ENCODE measurements at regions not wholly inside any gene's neighbourhood (a gene's known extent, or its start where the extent isn't known, plus 50 kb on each side); places are given as distances from the start of the nearest gene placed in this dataset.

DNA sequence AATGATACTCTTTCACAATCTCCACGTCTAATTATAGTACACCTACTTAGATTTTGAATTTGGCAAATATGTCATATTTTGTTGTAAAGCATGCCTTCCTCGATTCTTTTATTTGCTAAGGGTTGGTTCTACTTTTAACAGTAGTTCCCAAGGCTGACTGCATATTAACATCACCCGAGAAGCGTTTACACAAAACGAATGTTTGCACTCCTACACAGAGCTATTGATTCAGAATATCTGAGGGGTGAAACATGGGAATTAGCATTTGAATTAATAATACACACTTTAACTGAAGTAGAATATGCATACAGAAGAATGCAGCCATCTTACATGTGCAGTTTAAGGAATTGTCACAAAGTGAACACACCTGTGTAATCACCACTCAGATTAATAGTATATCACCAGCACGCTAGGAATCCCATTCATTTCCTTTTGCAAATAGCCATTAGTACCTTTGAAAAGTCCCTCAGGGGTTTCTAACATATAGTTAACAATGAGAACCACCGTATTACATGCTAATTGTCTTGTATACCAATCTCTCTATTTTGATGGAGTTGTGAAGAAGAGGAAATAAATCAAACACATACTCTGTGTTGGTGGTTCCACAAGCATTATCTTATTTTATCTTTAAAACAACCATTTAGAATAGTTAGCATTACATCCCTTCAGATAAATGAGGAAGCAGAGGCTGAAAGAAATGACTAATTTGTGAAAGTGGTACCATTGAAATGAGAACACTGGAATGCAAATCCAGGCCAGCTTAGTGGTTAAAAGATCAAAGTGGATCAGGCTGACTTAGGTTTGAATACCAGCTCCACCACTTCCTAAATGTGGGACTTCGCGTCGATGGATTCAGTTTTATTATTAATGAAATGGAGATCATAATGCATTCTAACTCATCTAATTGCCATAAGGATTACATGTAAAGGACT lies 317.6 kb downstream of the HDGFL1 start:
- H3K27ac Mint-ChIP-seq (ENCODE audit: unreplicated experiment): no peak overlapping the region
- TF ChIP-seq CTCF (IDR thresholded peaks at IDR 0.05; ENCODE audit: partially characterized antibody, unreplicated experiment): no peak
- no peaks in the 10 kb centered on the region for H3K36me3 Mint-ChIP-seq (ENCODE audit: unreplicated experiment)

DNA sequence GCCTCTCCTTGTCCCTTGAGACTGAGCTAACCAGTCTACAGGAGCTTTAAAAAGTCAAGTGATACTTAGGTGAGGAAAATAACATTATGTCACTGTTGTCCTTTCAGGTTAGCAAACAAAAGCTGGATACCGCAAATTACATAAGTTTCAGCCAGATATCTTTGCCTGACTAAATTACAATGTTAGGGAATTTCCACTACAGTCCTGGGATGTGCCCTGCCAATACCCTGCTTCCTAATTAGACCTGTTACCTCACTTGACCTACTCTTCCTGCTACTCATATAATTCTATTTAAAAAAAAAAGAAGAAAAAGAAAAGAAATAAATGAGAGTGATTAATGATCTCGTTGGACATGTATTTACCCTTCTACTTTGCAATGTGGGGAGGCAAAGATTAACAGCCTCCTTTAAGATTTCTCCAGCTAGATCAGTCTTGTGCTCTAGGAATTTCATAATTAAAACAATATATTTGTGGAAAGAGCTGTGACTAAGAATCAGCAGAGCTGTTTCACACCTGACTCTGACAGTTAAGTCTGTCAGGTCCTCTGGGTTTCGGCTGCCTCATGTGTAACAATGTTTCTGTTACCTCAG lies 318.9 kb downstream of the HDGFL1 start:
- no peaks in the 10 kb centered on the region for H3K9me3 Mint-ChIP-seq (ENCODE audit: unreplicated experiment)
- H3K27me3 Mint-ChIP-seq (ENCODE audit: unreplicated experiment): no peaks in the 10 kb centered on the region
- no peak for TF ChIP-seq CTCF (IDR thresholded peaks at IDR 0.05; ENCODE audit: partially characterized antibody, unreplicated experiment)
- no peaks in the 10 kb centered on the region for H3K36me3 Mint-ChIP-seq (ENCODE audit: unreplicated experiment)
- no peaks in the 10 kb centered on the region for H3K4me1 Mint-ChIP-seq (ENCODE audit: low read depth, unreplicated experiment)
- no peak for DNase-seq
- no peak overlapping the region for H3K4me3 Mint-ChIP-seq (ENCODE audit: unreplicated experiment)
- H3K27ac Mint-ChIP-seq (ENCODE audit: unreplicated experiment): no peak overlapping the region

More for the DNA sequence above, 317.6 kb downstream of the HDGFL1 start:
- DNase-seq: no peak
- H3K9me3 Mint-ChIP-seq (ENCODE audit: unreplicated experiment): no peaks in the 10 kb centered on the region
- no peak overlapping the region for H3K4me3 Mint-ChIP-seq (ENCODE audit: unreplicated experiment)
- no peaks in the 10 kb centered on the region for H3K4me1 Mint-ChIP-seq (ENCODE audit: low read depth, unreplicated experiment)
- no peaks in the 10 kb centered on the region for H3K27me3 Mint-ChIP-seq (ENCODE audit: unreplicated experiment)

DNA sequence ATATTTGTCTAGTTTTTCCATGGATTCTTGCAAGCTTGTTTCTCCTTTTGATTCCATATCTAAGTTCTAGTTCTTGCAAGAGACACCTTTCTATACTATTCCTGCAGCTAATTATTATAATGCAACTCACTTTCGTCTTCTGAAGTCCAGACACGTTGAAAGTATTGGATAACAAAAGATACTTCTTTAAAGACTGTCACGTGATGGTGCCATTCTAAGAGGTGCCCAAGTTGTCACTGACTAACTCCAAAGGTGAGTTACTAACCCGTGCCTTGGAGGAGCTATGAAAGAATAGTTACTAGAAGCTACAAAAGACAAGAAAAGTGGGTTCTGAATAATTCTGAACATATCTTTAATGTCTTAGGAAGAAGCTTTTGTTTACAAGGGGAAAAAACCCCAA lies 322.6 kb downstream of the HDGFL1 start:
- Mint-ChIP-seq H3K9me3 (ENCODE audit: unreplicated experiment) (no peaks in the 10 kb centered on the region), H3K4me3 (ENCODE audit: unreplicated experiment) (no peak overlapping the region), H3K36me3 (ENCODE audit: unreplicated experiment) (no peaks in the 10 kb centered on the region), H3K27me3 (ENCODE audit: unreplicated experiment) (no peaks in the 10 kb centered on the region), H3K4me1 (ENCODE audit: low read depth, unreplicated experiment) (no peaks in the 10 kb centered on the region), H3K27ac (ENCODE audit: unreplicated experiment) (no peak overlapping the region)
- DNase-seq: no peak
- no peak for TF ChIP-seq CTCF (IDR thresholded peaks at IDR 0.05; ENCODE audit: partially characterized antibody, unreplicated experiment)

DNA sequence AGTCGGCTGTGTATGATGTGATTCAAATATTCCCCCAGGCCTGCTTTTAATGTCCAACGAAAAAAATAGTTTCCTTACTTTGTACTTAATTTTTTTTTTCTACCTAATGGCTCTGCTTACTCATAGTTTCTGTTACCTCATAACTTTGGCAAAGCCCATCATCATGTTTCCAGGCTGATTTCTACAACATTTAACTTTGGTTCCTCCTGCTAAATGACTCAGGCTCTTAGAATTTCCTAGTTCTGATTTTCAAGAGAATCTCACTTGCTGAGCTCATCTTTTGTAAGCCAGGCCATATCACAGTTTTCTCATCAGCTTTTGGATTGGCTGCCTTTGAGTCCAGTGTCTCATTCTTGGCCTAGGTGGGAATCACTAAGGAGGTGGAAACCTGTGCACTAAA lies 323.1 kb downstream of the HDGFL1 start:
- TF ChIP-seq CTCF (IDR thresholded peaks at IDR 0.05; ENCODE audit: partially characterized antibody, unreplicated experiment): no peak
- Mint-ChIP-seq H3K4me3 (ENCODE audit: unreplicated experiment) (no peak overlapping the region), H3K36me3 (ENCODE audit: unreplicated experiment) (no peaks in the 10 kb centered on the region), H3K27me3 (ENCODE audit: unreplicated experiment) (no peaks in the 10 kb centered on the region), H3K4me1 (ENCODE audit: low read depth, unreplicated experiment) (no peaks in the 10 kb centered on the region), H3K27ac (ENCODE audit: unreplicated experiment) (no peak overlapping the region), H3K9me3 (ENCODE audit: unreplicated experiment) (no peaks in the 10 kb centered on the region)
- no peak for DNase-seq

DNA sequence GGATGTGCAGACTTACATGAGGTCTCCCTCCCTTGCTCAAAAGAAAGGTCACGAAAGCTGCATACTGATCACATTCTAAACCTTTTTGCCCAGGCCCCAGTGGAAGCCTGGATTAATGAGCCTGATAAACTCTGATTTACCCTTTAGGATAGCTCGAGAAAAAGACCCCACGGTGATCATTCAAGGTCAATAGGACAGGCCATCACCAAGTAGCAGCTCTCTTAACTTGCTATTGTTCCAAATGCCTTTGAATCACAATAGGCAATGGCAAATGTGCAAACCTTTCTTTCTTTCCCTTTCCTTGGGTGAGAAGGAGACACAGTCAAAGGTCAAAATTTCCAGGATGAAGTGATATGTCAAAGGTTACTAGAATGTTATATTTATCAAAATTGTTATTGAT lies 327.3 kb downstream of the HDGFL1 start:
- H3K27me3 Mint-ChIP-seq (ENCODE audit: unreplicated experiment): no peaks in the 10 kb centered on the region
- no peak overlapping the region for H3K27ac Mint-ChIP-seq (ENCODE audit: unreplicated experiment)

More for the DNA sequence above, 327.3 kb downstream of the HDGFL1 start:
- no peak overlapping the region for H3K4me3 Mint-ChIP-seq (ENCODE audit: unreplicated experiment)
- H3K36me3 Mint-ChIP-seq (ENCODE audit: unreplicated experiment): no peaks in the 10 kb centered on the region
- H3K9me3 Mint-ChIP-seq (ENCODE audit: unreplicated experiment): no peaks in the 10 kb centered on the region
- no peak for TF ChIP-seq CTCF (IDR thresholded peaks at IDR 0.05; ENCODE audit: partially characterized antibody, unreplicated experiment)
- H3K4me1 Mint-ChIP-seq (ENCODE audit: low read depth, unreplicated experiment): no peaks in the 10 kb centered on the region
- DNase-seq: no peak
